Spleen (tissue), 11 donors: ENCODE measurements at regions not wholly inside any gene's neighbourhood (a gene's known extent, or its start where the extent isn't known, plus 50 kb on each side); places are given as distances from the start of the nearest gene placed in this dataset.

Experiments
- DNase-seq: peaks from one replicate; pipeline ENCODE4 v3.0.0-alpha.2; 2020
- H3K27ac ChIP-seq, 8 donors: fragments of 200-600 bp; sonication (generic) in 7 of 8; 1 replicate in 4 of 8; 2 replicates in 4 of 8; pipeline versions ENCODE4 v1.5.0 to v1.8.0; 2016 to 2021; ENCODE audit warnings: inconsistent platforms in 4 of 8, mild to moderate bottlenecking in 4 of 8, moderate library complexity in 1 of 8
- H3K27me3 ChIP-seq, 7 donors: fragments of 200-600 bp; sonication (generic) in 6 of 7; replicated peaks in 1 of 7; 1 replicate in 4 of 7; 2 replicates in 3 of 7; pipeline versions ENCODE4 v1.5.0 to v1.8.0; 2016 to 2021; ENCODE audit warnings: inconsistent platforms in 3 of 7, mild to moderate bottlenecking in 1 of 7
- H3K36me3 ChIP-seq, 6 donors: fragments of 200-600 bp; sonication (generic) in 5 of 6; 1 replicate in 4 of 6; 2 replicates in 2 of 6; pipeline versions ENCODE4 v1.5.0 to v1.8.0; 2016 to 2021; ENCODE audit warnings: inconsistent platforms in 2 of 6
- H3K4me1 ChIP-seq, 6 donors: fragments of 200-600 bp; sonication (generic) in 5 of 6; 1 replicate in 3 of 6; 2 replicates in 3 of 6; pipeline versions ENCODE4 v1.5.0 to v1.8.0; 2016 to 2021; ENCODE audit warnings: inconsistent platforms in 3 of 6
- H3K4me3 ChIP-seq, 8 donors: fragments of 200-600 bp; sonication (generic) in 7 of 8; 1 replicate in 4 of 8; 2 replicates in 4 of 8; pipeline versions ENCODE4 v1.5.0 to v1.8.0; 2016 to 2021; ENCODE audit warnings: inconsistent platforms in 4 of 8, mild to moderate bottlenecking in 4 of 8, moderate library complexity in 2 of 8
- H3K9me3 ChIP-seq, 8 donors: fragments of 200-600 bp; sonication (generic) in 7 of 8; 1 replicate in 4 of 8; 2 replicates in 4 of 8; pipeline versions ENCODE4 v1.5.0 to v1.8.0; 2016 to 2021; ENCODE audit warnings: inconsistent platforms in 4 of 8
- CTCF ChIP-seq, 11 experiments: fragments of 200-600 bp in 7 of 11; fragments of 450-650 bp in 4 of 11; sonication (generic) in 4 of 11; IDR thresholded peaks in 8 of 11; conservative IDR thresholded peaks in 3 of 11; 1 replicate in 7 of 11; 2 replicates in 4 of 11; pipeline versions ENCODE4 v1.4.0 to v1.8.0; 2016 to 2021; ENCODE audit warnings: antibody characterized with exemption in 11 of 11, inconsistent platforms in 4 of 11, mild to moderate bottlenecking in 1 of 11
- POLR2A ChIP-seq, 3 donors: fragments of 450-650 bp; IDR thresholded peaks; one replicate each; pipeline ENCODE4 v1.5.1; 2017; ENCODE audit warnings: antibody characterized with exemption in 3 of 3, mild to moderate bottlenecking in 1 of 3
- POLR2AphosphoS5 ChIP-seq, 3 donors: sonication (generic); formaldehyde crosslinking; IDR thresholded peaks; one replicate each; pipeline ENCODE4 v1.5.1; 2017; ENCODE audit warnings: antibody characterized with exemption in 3 of 3
- whole genome bisulfite sequencing, 5 donors: extraction: QIAGEN DNeasy Blood & Tissue Kit in 3 of 5; methylation state at CpG; one replicate each; pipeline versions ENCODE4 v1.1.5 to v1.1.7; 2013 to 2018; 5-methylcytosine and 5-hydroxymethylcytosine counted together
- intact Hi-C: fragments of 100-400 bp; cut with DNase I; formaldehyde crosslinking; loops from one replicate; pipeline ENCODE4 v1.15.0; 2023; ENCODE audit warnings: low total_unique reads
- donor health status: healthy with polysubstance abuse.
- donor health status: DM: no; HTN: no; CAD: no; lungs with moderate emphysema.
- donor health status: DM: no; HTN: no; CAD: no.
- donor health status: Bipolar disorder and iron deficiency.
- donor health status: healthy.
- donor health status: DM: no; HTN: no; CAD: no.
- donor health status: DM: yes; HTN: yes; CAD: no.

DNA sequence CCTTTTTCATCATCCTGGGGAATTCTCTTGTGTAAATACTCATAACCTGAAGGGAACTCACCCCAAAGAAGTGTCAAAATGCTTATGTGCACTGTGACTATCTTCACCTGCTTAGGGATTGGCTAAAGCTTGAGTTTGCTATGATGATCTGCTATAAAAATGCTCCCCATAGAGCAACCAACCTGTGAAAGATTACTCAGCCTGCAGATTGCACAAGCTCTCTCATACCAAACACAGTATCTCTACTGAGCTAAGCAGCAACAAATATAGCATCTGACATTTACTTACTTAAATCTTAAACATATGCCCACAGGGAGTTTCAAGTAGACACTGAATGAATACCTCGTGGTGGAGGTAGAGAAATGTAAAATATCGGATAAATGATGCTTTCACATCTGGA, 725.8 kb downstream of the MRPL39 start:
- Histone ChIP-seq H3K9me3 (peaks cover 0 to 13% (median 5%) of the 10 kb centered on the region in 8 donors), H3K4me3 (no peak overlapping the region), H3K4me1 (no peaks in the 10 kb centered on the region), H3K27me3 (no peaks in the 10 kb centered on the region), H3K36me3 (no peaks in the 10 kb centered on the region), H3K27ac (no peak overlapping the region)
- no peak for DNase-seq
- intact Hi-C loops = no loop called here
- TF ChIP-seq CTCF (IDR thresholded peaks at IDR 0.05 in 8 of 11, conservative IDR thresholded peaks at IDR 0.05 in 3 of 11) (no peak), POLR2A (IDR thresholded peaks at IDR 0.05) (no peak), POLR2AphosphoS5 (IDR thresholded peaks at IDR 0.05) (no peak)
- 69 to 90% (median 81%) methylated on average over 2 of the region's 2 CpGs for WGBS, 5 donors

DNA sequence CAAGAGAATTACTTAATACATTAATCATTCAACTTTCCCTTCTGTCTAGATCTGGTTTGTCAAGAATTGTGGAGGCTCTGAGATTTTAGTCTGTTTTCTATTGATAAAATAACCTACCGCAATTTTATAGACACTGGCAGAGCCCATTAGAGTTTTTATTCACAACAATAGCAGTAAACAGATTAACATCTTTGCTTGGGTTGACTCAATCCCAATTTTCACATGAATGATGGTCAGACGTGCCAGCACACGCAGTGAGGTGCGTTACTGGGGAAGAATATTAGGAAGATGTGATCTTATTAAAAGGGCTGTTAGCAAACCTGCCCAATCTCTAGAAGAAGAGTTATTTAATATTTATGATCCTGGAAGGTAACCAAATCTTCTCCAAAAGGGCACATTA, 736.6 kb downstream of the MRPL39 start:
- no peak for DNase-seq
- H3K36me3 ChIP-seq = no peaks in the 10 kb centered on the region
- H3K4me3 ChIP-seq = no peak overlapping the region
- H3K4me1 ChIP-seq = no peaks in the 10 kb centered on the region
- intact Hi-C loops = no loop called here
- H3K9me3 ChIP-seq = peaks cover 0 to 16% (median 8%) of the 10 kb centered on the region in 8 donors
- H3K27me3 ChIP-seq = no peaks in the 10 kb centered on the region
- 82 to 90% (median 85%) methylated on average over 4 of the region's 4 CpGs for WGBS, 5 donors
- H3K27ac ChIP-seq = no peak overlapping the region
- TF ChIP-seq POLR2AphosphoS5 (IDR thresholded peaks at IDR 0.05) (no peak), POLR2A (IDR thresholded peaks at IDR 0.05) (no peak), CTCF (IDR thresholded peaks at IDR 0.05 in 8 of 11, conservative IDR thresholded peaks at IDR 0.05 in 3 of 11) (no peak)

DNA sequence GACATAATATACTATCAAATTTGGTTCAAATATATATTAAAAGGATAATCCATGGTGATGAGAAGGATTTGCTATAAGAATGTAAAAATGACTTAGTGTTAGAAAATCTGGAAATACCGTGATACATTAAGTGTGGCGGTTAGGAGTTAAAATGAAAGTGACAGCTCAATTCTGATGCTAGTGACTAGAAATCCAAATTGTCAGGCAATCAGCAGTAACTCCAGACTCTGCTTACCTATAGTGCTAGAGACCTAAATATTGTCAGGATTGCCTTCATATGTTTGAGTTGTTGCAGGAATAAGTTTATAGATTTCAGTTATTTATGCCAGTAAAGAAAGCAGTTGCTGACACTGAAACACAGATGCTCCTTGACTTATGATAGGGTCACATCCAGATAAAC, 737.4 kb downstream of the MRPL39 start:
- DNase-seq = no peak
- H3K4me1 ChIP-seq = no peaks in the 10 kb centered on the region
- H3K27ac ChIP-seq = no peak overlapping the region
- peaks cover 0 to 16% (median 8%) of the 10 kb centered on the region in 8 donors for H3K9me3 ChIP-seq
- no peaks in the 10 kb centered on the region for H3K36me3 ChIP-seq
- intact Hi-C loops = no loop called here
- no peak overlapping the region for H3K4me3 ChIP-seq
- no peaks in the 10 kb centered on the region for H3K27me3 ChIP-seq
- no peak for TF ChIP-seq POLR2AphosphoS5 (IDR thresholded peaks at IDR 0.05)
- TF ChIP-seq POLR2A (IDR thresholded peaks at IDR 0.05) = no peak
- TF ChIP-seq CTCF (IDR thresholded peaks at IDR 0.05 in 8 of 11, conservative IDR thresholded peaks at IDR 0.05 in 3 of 11) = no peak
- 73 to 95% (median 88%) methylated on average over 2 of the region's 2 CpGs for WGBS, 5 donors

GRCh38 chr21:24868117-24868516, 739.2 kb downstream of the MRPL39 start:
- Histone ChIP-seq H3K27me3 (no peaks in the 10 kb centered on the region), H3K36me3 (no peaks in the 10 kb centered on the region), H3K27ac (no peak overlapping the region), H3K4me3 (no peak overlapping the region), H3K9me3 (peaks cover 0 to 13% (median 6%) of the 10 kb centered on the region in 8 donors), H3K4me1 (no peaks in the 10 kb centered on the region)
- 80 to 93% (median 83%) methylated on average over 1 of the region's 1 CpG for WGBS, 5 donors
- DNase-seq = no peak
- TF ChIP-seq POLR2AphosphoS5 (IDR thresholded peaks at IDR 0.05) (no peak), CTCF (IDR thresholded peaks at IDR 0.05 in 8 of 11, conservative IDR thresholded peaks at IDR 0.05 in 3 of 11) (no peak), POLR2A (IDR thresholded peaks at IDR 0.05) (no peak)
- intact Hi-C loops = no loop called here
